ENCODE measurements at regions not wholly inside any gene's neighbourhood (a gene's known extent, or its start where the extent isn't known, plus 50 kb on each side); places are given as distances from the start of the nearest gene placed in this dataset.

- TF ChIP-seq EP300 (IDR thresholded peaks at IDR 0.05) (no peak), CTCF (IDR thresholded peaks at IDR 0.05) (no peak), TP53 (CRISPR knock-in tag; IDR thresholded peaks at IDR 0.05) (no peak), CBX8 (IDR thresholded peaks at IDR 0.05) (no peak), USF2 (IDR thresholded peaks at IDR 0.05) (no peak), POLR2A (IDR thresholded peaks at IDR 0.05; ENCODE audit: low read length) (no peak), RAD21 (conservative IDR thresholded peaks at IDR 0.05 in 1 of 2, IDR thresholded peaks at IDR 0.05 in 1 of 2) (no peak), KDM1A (IDR thresholded peaks at IDR 0.05; ENCODE audit: low read depth) (no peak), JUN (IDR thresholded peaks at IDR 0.05) (no peak), ESRRA (IDR thresholded peaks at IDR 0.05; ENCODE audit: borderline replicate concordance, low read length) (no peak), ATOH8 (CRISPR knock-in tag; IDR thresholded peaks at IDR 0.05; ENCODE audit: low read depth) (no peak), ZNF302 (CRISPR knock-in tag; IDR thresholded peaks at IDR 0.05) (no peak), CEBPB (IDR thresholded peaks at IDR 0.05) (no peak), RARB (CRISPR knock-in tag; IDR thresholded peaks at IDR 0.05) (no peak)
Measured at GRCh38 chr1:192513697-192514096, 61.9 kb upstream of the RGS1 start.

Data from A549 (cell line).